Panc1 (cell line): ENCODE measurements at regions not wholly inside any gene's neighbourhood (a gene's known extent, or its start where the extent isn't known, plus 50 kb on each side); places are given as distances from the start of the nearest gene placed in this dataset.

Experiments used
- TCF7L2 ChIP-seq: IDR thresholded peaks from 2 replicates; pipeline ENCODE4 v1.6.1; 2011; ENCODE audit warnings: mild to moderate bottlenecking, low read depth, low read length, inconsistent platforms
- TF ChIP-seq, protein P1 (sequence below): fragments of 450-650 bp; IDR thresholded peaks from 2 replicates; pipeline ENCODE4 v1.5.1; 2017; ENCODE audit warnings: mild to moderate bottlenecking

DNA sequence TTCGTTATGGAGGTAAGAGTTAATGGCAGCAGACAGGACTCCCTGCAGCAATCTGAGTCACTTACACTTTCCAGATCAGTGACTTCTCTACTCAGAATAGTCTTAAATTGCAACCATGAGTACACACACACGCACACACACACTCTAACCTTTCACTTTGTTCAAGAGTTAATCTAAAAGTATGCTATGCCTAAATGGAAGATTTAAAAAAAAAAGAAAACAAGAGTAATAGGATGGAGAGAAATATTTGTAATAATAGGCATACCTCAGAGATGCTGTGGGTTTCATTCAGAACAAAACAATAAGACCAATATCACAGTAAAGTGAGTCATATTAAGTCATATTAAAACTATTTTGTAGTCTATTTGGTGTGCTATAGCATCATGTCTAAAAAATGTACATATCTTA, 969.1 kb upstream of the PCDH10 start:
- TF ChIP-seq, protein P1, sequence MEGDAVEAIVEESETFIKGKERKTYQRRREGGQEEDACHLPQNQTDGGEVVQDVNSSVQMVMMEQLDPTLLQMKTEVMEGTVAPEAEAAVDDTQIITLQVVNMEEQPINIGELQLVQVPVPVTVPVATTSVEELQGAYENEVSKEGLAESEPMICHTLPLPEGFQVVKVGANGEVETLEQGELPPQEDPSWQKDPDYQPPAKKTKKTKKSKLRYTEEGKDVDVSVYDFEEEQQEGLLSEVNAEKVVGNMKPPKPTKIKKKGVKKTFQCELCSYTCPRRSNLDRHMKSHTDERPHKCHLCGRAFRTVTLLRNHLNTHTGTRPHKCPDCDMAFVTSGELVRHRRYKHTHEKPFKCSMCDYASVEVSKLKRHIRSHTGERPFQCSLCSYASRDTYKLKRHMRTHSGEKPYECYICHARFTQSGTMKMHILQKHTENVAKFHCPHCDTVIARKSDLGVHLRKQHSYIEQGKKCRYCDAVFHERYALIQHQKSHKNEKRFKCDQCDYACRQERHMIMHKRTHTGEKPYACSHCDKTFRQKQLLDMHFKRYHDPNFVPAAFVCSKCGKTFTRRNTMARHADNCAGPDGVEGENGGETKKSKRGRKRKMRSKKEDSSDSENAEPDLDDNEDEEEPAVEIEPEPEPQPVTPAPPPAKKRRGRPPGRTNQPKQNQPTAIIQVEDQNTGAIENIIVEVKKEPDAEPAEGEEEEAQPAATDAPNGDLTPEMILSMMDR = no peak
- TF ChIP-seq TCF7L2 = no peak
